Fibroblast of the aortic adventitia (primary cell): ENCODE measurements at regions not wholly inside any gene's neighbourhood (a gene's known extent, or its start where the extent isn't known, plus 50 kb on each side); places are given as distances from the start of the nearest gene placed in this dataset.

Experiments
- DNase-seq: peaks from one replicate; pipeline ENCODE4 v3.0.0-alpha.2; 2010; ENCODE audit warnings: low read depth
- H3K4me3 ChIP-seq: 2 replicates; pipeline ENCODE4 v1.5.1; 2011; ENCODE audit warnings: low read depth, mild to moderate bottlenecking, control low read depth, low read length, moderate library complexity
- CTCF ChIP-seq: IDR thresholded peaks from 2 replicates; pipeline ENCODE4 v1.5.1; 2011; ENCODE audit warnings: mild to moderate bottlenecking, low read length, control low read depth, inconsistent platforms; ENCODE audit not compliant: insufficient read depth

GRCh38 chr11:129285402-129285786, 90.3 kb upstream of the BARX2 start:
- TF ChIP-seq CTCF: no peak
- no peak overlapping the region for H3K4me3 ChIP-seq
- no peak for DNase-seq

DNA sequence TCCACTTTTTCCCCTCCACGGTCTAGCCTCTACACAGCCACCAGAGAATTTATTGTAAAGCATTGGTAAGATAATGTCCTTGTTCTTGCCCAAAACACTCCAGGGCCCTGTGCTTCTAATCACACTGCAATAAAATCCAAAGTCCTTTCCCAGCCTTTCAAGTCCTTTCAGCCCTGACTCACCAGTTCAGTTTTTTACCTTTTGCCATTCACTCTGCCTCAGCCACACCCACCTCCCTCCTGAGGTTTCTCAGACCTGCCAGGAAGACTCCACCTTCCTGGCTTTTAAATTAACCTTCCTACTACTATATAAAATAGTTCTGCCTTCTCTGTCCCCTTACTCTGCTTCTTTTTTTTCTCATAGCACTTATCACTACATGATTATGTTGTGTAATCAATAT, 91.0 kb upstream of the ARHGAP32 start:
- H3K4me3 ChIP-seq: no peak overlapping the region
- no peak for DNase-seq
- no peak for TF ChIP-seq CTCF

- no peak for DNase-seq
- TF ChIP-seq CTCF: no peak
- H3K4me3 ChIP-seq: no peak overlapping the region
These were observed 90.5 kb upstream of the ARHGAP32 start for GRCh38 chr11:129282634-129283033.

DNA sequence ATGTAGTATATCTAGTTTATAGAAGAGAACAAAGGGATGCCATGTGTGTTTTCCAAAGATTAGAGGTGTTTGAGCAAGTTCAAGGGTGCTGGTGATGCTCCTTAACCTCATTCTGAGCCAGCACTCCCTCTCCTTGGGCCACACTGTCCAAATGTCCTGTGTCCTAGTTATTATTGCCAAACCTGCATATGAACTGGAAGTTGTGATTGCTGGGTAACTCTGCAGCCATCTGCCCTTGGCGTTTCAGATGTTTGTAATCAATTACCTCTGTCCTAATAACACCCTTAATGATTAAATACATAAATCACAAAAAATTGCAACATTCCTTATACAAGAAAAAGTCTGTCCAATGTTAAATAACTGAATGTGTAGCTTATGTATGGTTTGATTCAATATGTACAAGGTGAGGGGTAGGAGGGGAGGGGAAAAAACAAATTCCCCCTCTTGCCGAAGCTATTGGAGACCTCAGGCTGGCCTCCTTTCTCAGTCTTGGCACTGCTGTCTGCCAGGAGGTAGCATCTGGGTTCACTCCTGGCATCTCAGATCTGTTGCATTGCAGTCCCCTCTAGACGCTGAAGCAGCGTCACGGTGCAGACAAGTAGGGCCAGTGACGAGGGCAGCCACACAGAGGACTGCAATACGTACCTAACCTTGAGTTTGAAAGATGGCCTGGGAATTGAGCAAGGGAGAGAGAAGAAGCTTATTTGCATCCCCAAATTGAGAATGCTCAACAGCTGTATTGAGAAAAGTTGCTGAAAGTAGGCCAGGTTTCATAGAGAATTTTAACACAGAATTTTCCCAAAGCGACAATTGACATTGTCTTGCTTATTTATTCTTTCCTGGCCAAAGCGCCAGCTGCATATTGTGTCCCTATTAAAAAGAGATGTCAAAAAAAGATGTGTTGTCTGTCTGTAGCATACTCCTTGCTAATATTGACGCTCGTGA, 89.6 kb upstream of the ARHGAP32 start:
- H3K4me3 ChIP-seq: no peak overlapping the region
- TF ChIP-seq CTCF: no peak
- DNase-seq: no peak

DNA sequence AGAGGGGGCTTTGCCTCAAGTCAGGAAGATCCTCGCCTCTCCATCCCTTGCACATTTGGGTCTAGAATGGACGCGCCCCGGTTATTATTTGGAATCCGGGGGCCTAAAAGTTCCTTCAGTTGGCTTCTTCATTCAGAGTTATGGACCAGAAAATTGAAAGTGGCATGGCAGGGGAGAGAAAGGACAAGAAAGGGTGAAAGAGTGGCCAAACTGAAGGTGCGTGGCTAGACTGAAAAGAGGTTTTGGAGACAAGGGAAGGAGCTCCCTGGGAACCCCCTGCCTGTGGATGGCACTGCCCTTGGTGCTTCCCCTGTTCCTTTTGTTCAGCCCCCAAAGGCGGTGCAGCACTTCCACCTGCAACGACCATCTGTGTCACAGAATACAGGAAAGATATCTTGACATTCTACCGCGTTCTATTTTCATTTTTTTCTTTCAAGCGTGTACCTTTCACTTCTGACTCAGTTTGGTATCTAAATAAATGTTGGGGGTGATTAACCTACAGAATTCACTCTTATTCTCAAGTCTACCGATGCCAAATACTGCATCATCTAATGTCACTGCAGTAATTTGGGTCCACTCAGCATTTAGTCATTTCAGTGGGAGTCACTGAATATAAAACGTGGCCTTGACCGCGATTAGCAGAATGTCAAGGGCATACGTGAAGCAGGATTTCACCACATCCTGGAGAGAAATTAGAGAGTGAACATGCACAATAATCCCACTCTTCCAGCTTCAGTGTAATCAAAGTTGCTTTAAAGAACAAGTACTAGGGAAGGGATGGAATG, 88.1 kb upstream of the ARHGAP32 start:
- TF ChIP-seq CTCF: no peak
- peak; percentile 23 for DNase-seq

GRCh38 chr11:129279326-129280026, 87.4 kb upstream of the ARHGAP32 start:
- TF ChIP-seq CTCF: no peak
- peak overlapping the region; percentile 73 for H3K4me3 ChIP-seq
- DNase-seq: peak; percentile 64

More for the DNA sequence above, 88.1 kb upstream of the ARHGAP32 start:
- H3K4me3 ChIP-seq: peak overlapping the region; percentile 73
